HS-5 (cell line): ENCODE measurements at regions not wholly inside any gene's neighbourhood (a gene's known extent, or its start where the extent isn't known, plus 50 kb on each side); places are given as distances from the start of the nearest gene placed in this dataset.
"Not testable (repeated sequence)": the region's sequence is repeated elsewhere in the genome, so short reads cannot be mapped to it uniquely, and the experiment has no call there.

Experiments used
- DNase-seq: peaks from one replicate; pipeline ENCODE4 v3.0.0-alpha.2; 2012; ENCODE audit warnings: low read depth

- DNase-seq: no peak
These were observed 761.8 kb upstream of the MBL2 start for GRCh38 chr10:53534428-53534827.

GRCh38 chr10:53528974-53529373 is 756.4 kb upstream of the MBL2 start:
- no peak for DNase-seq

GRCh38 chr10:53521046-53521445 is 748.5 kb upstream of the MBL2 start:
- no peak for DNase-seq

GRCh38 chr10:53508197-53508596 is 735.6 kb upstream of the MBL2 start:
- no peak for DNase-seq

- not testable (repeated sequence) for DNase-seq
These were observed 731.9 kb upstream of the MBL2 start for GRCh38 chr10:53504492-53504891.

- DNase-seq: no peak
These were observed 719.2 kb upstream of the MBL2 start for GRCh38 chr10:53491774-53492173.

GRCh38 chr10:53490553-53490952 is 718.0 kb upstream of the MBL2 start:
- no peak for DNase-seq

GRCh38 chr10:53489335-53490182 is 717.0 kb upstream of the MBL2 start:
- no peak for DNase-seq

GRCh38 chr10:53487019-53487983 is 714.7 kb upstream of the MBL2 start:
- DNase-seq: no peak

- DNase-seq: not testable (repeated sequence)
These were observed 712.8 kb upstream of the MBL2 start for GRCh38 chr10:53485422-53485821.

- no peak for DNase-seq
These were observed 706.8 kb upstream of the MBL2 start for GRCh38 chr10:53479365-53479764.

- no peak for DNase-seq
These were observed 704.7 kb upstream of the MBL2 start for GRCh38 chr10:53477313-53477675.

- no peak for DNase-seq
These were observed 704.2 kb upstream of the MBL2 start for GRCh38 chr10:53476650-53477312.

GRCh38 chr10:53469383-53469782 is 696.8 kb upstream of the MBL2 start:
- no peak for DNase-seq

GRCh38 chr10:53463539-53463938 is 691.0 kb upstream of the MBL2 start:
- DNase-seq: no peak

GRCh38 chr10:53458007-53458406 is 685.4 kb upstream of the MBL2 start:
- DNase-seq: no peak

- DNase-seq: no peak
These were observed 680.6 kb upstream of the MBL2 start for GRCh38 chr10:53453196-53453595.

GRCh38 chr10:53447576-53447975 is 675.0 kb upstream of the MBL2 start:
- DNase-seq: no peak

- no peak for DNase-seq
These were observed 669.3 kb upstream of the MBL2 start for GRCh38 chr10:53441843-53442242.

GRCh38 chr10:53440601-53441000 is 668.0 kb upstream of the MBL2 start:
- DNase-seq: no peak

GRCh38 chr10:53439075-53439474 is 666.5 kb upstream of the MBL2 start:
- DNase-seq: not testable (repeated sequence)

- DNase-seq: no peak
These were observed 661.8 kb upstream of the MBL2 start for GRCh38 chr10:53434413-53434812.
